ENCODE measurements at regions not wholly inside any gene's neighbourhood (a gene's known extent, or its start where the extent isn't known, plus 50 kb on each side); places are given as distances from the start of the nearest gene placed in this dataset.

DNA sequence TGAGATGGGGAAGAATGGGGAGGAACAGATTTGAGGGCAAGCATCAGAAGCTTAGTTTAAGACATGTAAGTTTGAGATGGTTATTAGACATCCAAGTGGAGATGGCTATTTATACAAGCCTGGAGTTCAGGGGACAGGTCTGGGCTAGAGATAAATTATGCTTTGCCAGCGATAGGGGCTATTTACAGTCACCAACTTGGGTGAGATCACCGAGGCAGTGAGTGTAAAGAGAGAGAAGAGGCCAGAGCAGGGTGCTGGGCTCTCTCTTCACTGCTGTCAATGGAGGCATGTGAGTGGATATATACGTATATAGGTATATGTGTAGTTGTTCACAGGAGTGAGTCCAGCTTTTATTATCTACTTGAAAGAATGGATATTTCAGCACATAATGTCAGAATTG lies 81.0 kb downstream of the QPCT start:
- H3K9me3 ChIP-seq (ENCODE audit: control insufficient read depth in 5 of 5, low read length in 5 of 5), result no peaks in the 10 kb centered on the region
- H3K36me3 ChIP-seq (ENCODE audit: control insufficient read depth in 5 of 5, insufficient read depth in 5 of 5, low read length in 5 of 5), result no peaks in the 10 kb centered on the region
- no peaks in the 10 kb centered on the region for H3K4me1 ChIP-seq (ENCODE audit: control insufficient read depth in 5 of 5, insufficient read depth in 5 of 5, low read length in 5 of 5)
- no peak overlapping the region for H3K4me3 ChIP-seq (ENCODE audit: low read depth in 1 of 5, low read length in 5 of 5)
- no peak overlapping the region for H3K27ac ChIP-seq (ENCODE audit: low read depth, low read length)
- H3K9ac ChIP-seq (ENCODE audit: low read length in 5 of 5), result no peak overlapping the region
- no peaks in the 10 kb centered on the region for H3K27me3 ChIP-seq (ENCODE audit: control insufficient read depth in 5 of 5, insufficient read depth in 4 of 5, low read length in 5 of 5)

DNA sequence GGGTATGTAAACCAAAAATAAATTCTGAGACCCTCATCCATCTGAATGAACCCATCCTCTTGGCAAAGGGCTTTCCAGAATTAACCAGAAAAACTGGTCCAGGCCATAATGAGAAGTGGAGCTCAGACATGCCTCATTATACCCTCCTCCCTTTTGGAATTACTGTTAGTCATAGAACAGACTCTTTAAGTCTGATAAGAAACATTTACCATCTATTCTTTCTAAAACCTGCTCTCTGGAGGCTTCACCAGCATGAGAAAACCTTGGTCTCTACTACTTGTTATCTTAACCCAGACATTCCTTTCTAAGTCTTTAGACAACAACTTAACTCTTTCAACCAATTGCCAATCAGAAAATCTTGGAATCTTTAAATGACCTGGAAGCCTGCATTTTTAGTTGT lies 82.8 kb downstream of the QPCT start:
- H3K27ac ChIP-seq (ENCODE audit: low read depth, low read length), result no peak overlapping the region
- H3K4me3 ChIP-seq (ENCODE audit: low read depth in 1 of 5, low read length in 5 of 5), result no peak overlapping the region
- H3K9ac ChIP-seq (ENCODE audit: low read length in 5 of 5), result no peak overlapping the region
- H3K36me3 ChIP-seq (ENCODE audit: control insufficient read depth in 5 of 5, insufficient read depth in 5 of 5, low read length in 5 of 5), result no peaks in the 10 kb centered on the region
- no peaks in the 10 kb centered on the region for H3K27me3 ChIP-seq (ENCODE audit: control insufficient read depth in 5 of 5, insufficient read depth in 4 of 5, low read length in 5 of 5)
- no peaks in the 10 kb centered on the region for H3K9me3 ChIP-seq (ENCODE audit: control insufficient read depth in 5 of 5, low read length in 5 of 5)
- no peaks in the 10 kb centered on the region for H3K4me1 ChIP-seq (ENCODE audit: control insufficient read depth in 5 of 5, insufficient read depth in 5 of 5, low read length in 5 of 5)

DNA sequence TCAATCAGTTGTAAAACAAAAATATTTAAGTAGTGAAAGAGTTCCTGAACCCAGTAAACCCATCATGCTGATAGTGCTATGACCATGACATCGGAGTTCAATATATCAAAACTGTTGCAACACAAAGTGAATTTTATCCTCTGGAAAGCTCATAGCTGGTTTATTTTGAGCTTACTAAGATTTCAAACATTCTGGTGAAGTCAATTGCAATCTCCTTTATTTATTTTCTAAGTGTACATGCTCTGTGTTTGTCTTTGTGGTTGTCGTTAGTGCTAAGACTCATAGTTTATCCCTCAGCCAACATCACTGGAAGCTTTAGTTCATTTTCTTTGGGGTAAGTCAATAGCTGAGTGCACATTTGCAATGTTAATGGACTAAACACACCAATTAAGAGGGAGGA lies 91.9 kb downstream of the QPCT start:
- no peaks in the 10 kb centered on the region for H3K36me3 ChIP-seq (ENCODE audit: control insufficient read depth in 5 of 5, insufficient read depth in 5 of 5, low read length in 5 of 5)

DNA sequence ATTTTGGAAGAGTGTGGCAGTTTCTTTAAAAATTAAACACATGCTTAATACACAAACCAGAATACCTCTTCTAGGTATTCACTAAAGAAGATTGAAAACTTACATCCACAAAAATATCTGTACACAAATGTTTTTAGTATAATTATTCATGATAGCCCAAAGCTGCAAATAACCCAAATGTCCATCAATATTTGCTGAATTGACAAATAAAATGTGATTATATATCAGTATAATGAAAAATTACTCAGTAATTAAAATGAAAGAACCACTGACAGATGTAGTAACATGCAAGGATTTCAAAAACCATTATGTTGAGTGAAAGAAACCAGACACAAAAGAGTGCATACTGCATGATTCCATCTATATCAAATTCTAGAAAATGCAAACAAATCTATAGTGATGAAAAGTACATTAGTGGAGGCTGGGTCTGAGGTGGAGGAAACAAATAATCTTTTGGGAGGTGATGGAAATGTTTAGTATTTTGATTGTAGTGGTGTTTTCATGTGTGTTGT lies 94.8 kb downstream of the QPCT start:
- Histone ChIP-seq H3K27ac (ENCODE audit: low read depth, low read length) (no peak overlapping the region), H3K4me3 (ENCODE audit: low read depth in 1 of 5, low read length in 5 of 5) (no peak overlapping the region), H3K9ac (ENCODE audit: low read length in 5 of 5) (no peak overlapping the region), H3K4me1 (ENCODE audit: control insufficient read depth in 5 of 5, insufficient read depth in 5 of 5, low read length in 5 of 5) (no peaks in the 10 kb centered on the region), H3K9me3 (ENCODE audit: control insufficient read depth in 5 of 5, low read length in 5 of 5) (peaks cover 0 to 3% (median 0%) of the 10 kb centered on the region in 5 donors), H3K27me3 (ENCODE audit: control insufficient read depth in 5 of 5, insufficient read depth in 4 of 5, low read length in 5 of 5) (no peaks in the 10 kb centered on the region), H3K36me3 (ENCODE audit: control insufficient read depth in 5 of 5, insufficient read depth in 5 of 5, low read length in 5 of 5) (no peaks in the 10 kb centered on the region)

More for the DNA sequence above, 91.9 kb downstream of the QPCT start:
- Histone ChIP-seq H3K4me1 (ENCODE audit: control insufficient read depth in 5 of 5, insufficient read depth in 5 of 5, low read length in 5 of 5) (no peaks in the 10 kb centered on the region), H3K9ac (ENCODE audit: low read length in 5 of 5) (no peak overlapping the region), H3K27me3 (ENCODE audit: control insufficient read depth in 5 of 5, insufficient read depth in 4 of 5, low read length in 5 of 5) (no peaks in the 10 kb centered on the region), H3K9me3 (ENCODE audit: control insufficient read depth in 5 of 5, low read length in 5 of 5) (peaks cover 0 to 3% (median 0%) of the 10 kb centered on the region in 5 donors), H3K4me3 (ENCODE audit: low read depth in 1 of 5, low read length in 5 of 5) (no peak overlapping the region), H3K27ac (ENCODE audit: low read depth, low read length) (no peak overlapping the region)

- Histone ChIP-seq H3K27me3 (ENCODE audit: control insufficient read depth in 5 of 5, insufficient read depth in 4 of 5, low read length in 5 of 5) (no peaks in the 10 kb centered on the region), H3K9ac (ENCODE audit: low read length in 5 of 5) (no peak overlapping the region), H3K36me3 (ENCODE audit: control insufficient read depth in 5 of 5, insufficient read depth in 5 of 5, low read length in 5 of 5) (no peaks in the 10 kb centered on the region), H3K9me3 (ENCODE audit: control insufficient read depth in 5 of 5, low read length in 5 of 5) (peaks cover 0 to 3% (median 0%) of the 10 kb centered on the region in 5 donors), H3K27ac (ENCODE audit: low read depth, low read length) (no peak overlapping the region), H3K4me3 (ENCODE audit: low read depth in 1 of 5, low read length in 5 of 5) (no peak overlapping the region), H3K4me1 (ENCODE audit: control insufficient read depth in 5 of 5, insufficient read depth in 5 of 5, low read length in 5 of 5) (no peaks in the 10 kb centered on the region)
These were observed 96.6 kb downstream of the QPCT start for GRCh38 chr2:37441055-37441454.

DNA sequence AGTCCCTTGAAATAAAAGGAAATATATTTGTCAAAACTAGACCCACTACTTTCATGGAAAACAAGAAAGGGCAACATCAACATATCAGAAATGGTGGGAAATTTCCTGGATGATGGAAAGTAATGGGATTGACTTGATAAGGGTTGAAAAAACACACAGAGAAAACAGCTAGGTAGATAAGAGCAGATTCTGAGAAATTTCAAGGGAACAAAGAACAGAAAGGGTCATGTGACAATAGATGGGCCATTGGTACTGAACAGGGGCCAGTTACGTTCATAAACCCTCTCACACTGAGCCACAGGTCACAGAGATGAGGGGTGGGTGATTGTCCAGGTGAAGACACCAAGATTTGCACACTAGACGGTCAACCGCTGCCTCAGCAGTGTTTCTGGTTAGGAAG lies 98.7 kb downstream of the QPCT start:
- H3K36me3 ChIP-seq (ENCODE audit: control insufficient read depth in 5 of 5, insufficient read depth in 5 of 5, low read length in 5 of 5), result no peaks in the 10 kb centered on the region
- no peak overlapping the region for H3K4me3 ChIP-seq (ENCODE audit: low read depth in 1 of 5, low read length in 5 of 5)
- H3K27ac ChIP-seq (ENCODE audit: low read depth, low read length), result no peak overlapping the region
- H3K9ac ChIP-seq (ENCODE audit: low read length in 5 of 5), result no peak overlapping the region
- no peaks in the 10 kb centered on the region for H3K27me3 ChIP-seq (ENCODE audit: control insufficient read depth in 5 of 5, insufficient read depth in 4 of 5, low read length in 5 of 5)
- no peaks in the 10 kb centered on the region for H3K4me1 ChIP-seq (ENCODE audit: control insufficient read depth in 5 of 5, insufficient read depth in 5 of 5, low read length in 5 of 5)
- H3K9me3 ChIP-seq (ENCODE audit: control insufficient read depth in 5 of 5, low read length in 5 of 5), result peaks cover 0 to 3% (median 0%) of the 10 kb centered on the region in 5 donors

DNA sequence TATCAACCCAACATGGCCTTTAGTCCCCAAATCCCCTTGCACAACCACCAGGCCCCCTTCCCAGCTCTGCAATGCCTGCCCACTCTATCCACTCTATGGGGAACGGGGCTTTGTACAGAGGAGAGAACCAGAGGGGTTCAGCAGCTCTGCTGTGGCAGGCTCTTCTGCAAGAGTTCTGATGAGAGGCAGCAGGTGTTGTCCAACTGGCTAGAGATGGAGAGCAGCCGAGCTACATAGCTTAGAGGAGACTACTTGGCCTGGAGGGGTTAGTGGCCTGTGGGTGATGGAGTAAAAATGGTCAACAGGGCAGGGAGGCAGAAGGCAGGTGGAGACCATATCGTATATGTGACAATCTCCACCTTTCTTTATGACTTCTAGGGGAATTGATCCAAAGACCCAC lies 103.0 kb downstream of the QPCT start:
- H3K4me1 ChIP-seq (ENCODE audit: control insufficient read depth in 5 of 5, insufficient read depth in 5 of 5, low read length in 5 of 5), result no peaks in the 10 kb centered on the region
- H3K4me3 ChIP-seq (ENCODE audit: low read depth in 1 of 5, low read length in 5 of 5), result no peak overlapping the region
- no peak overlapping the region for H3K9ac ChIP-seq (ENCODE audit: low read length in 5 of 5)
- H3K36me3 ChIP-seq (ENCODE audit: control insufficient read depth in 5 of 5, insufficient read depth in 5 of 5, low read length in 5 of 5), result no peaks in the 10 kb centered on the region
- H3K27ac ChIP-seq (ENCODE audit: low read depth, low read length), result no peak overlapping the region
- H3K27me3 ChIP-seq (ENCODE audit: control insufficient read depth in 5 of 5, insufficient read depth in 4 of 5, low read length in 5 of 5), result no peaks in the 10 kb centered on the region
- H3K9me3 ChIP-seq (ENCODE audit: control insufficient read depth in 5 of 5, low read length in 5 of 5), result no peaks in the 10 kb centered on the region

GRCh38 chr2:37448342-37449120 lies 104.1 kb downstream of the QPCT start:
- no peaks in the 10 kb centered on the region for H3K4me1 ChIP-seq (ENCODE audit: control insufficient read depth in 5 of 5, insufficient read depth in 5 of 5, low read length in 5 of 5)
- H3K36me3 ChIP-seq (ENCODE audit: control insufficient read depth in 5 of 5, insufficient read depth in 5 of 5, low read length in 5 of 5), result no peaks in the 10 kb centered on the region
- H3K27me3 ChIP-seq (ENCODE audit: control insufficient read depth in 5 of 5, insufficient read depth in 4 of 5, low read length in 5 of 5), result no peaks in the 10 kb centered on the region
- H3K4me3 ChIP-seq (ENCODE audit: low read depth in 1 of 5, low read length in 5 of 5), result no peak overlapping the region
- H3K9me3 ChIP-seq (ENCODE audit: control insufficient read depth in 5 of 5, low read length in 5 of 5), result no peaks in the 10 kb centered on the region
- no peak overlapping the region for H3K9ac ChIP-seq (ENCODE audit: low read length in 5 of 5)
- H3K27ac ChIP-seq (ENCODE audit: low read depth, low read length), result no peak overlapping the region

- Histone ChIP-seq H3K9me3 (ENCODE audit: control insufficient read depth in 5 of 5, low read length in 5 of 5) (no peaks in the 10 kb centered on the region), H3K27ac (ENCODE audit: low read depth, low read length) (no peak overlapping the region), H3K9ac (ENCODE audit: low read length in 5 of 5) (no peak overlapping the region), H3K36me3 (ENCODE audit: control insufficient read depth in 5 of 5, insufficient read depth in 5 of 5, low read length in 5 of 5) (no peaks in the 10 kb centered on the region), H3K4me3 (ENCODE audit: low read depth in 1 of 5, low read length in 5 of 5) (no peak overlapping the region), H3K27me3 (ENCODE audit: control insufficient read depth in 5 of 5, insufficient read depth in 4 of 5, low read length in 5 of 5) (no peaks in the 10 kb centered on the region), H3K4me1 (ENCODE audit: control insufficient read depth in 5 of 5, insufficient read depth in 5 of 5, low read length in 5 of 5) (peaks cover 0 to 2% (median under 1%) of the 10 kb centered on the region in 5 donors)
These were observed 105.4 kb downstream of the QPCT start for GRCh38 chr2:37449761-37450296.

GRCh38 chr2:37453027-37453426 lies 108.6 kb downstream of the QPCT start:
- no peaks in the 10 kb centered on the region for H3K9me3 ChIP-seq (ENCODE audit: control insufficient read depth in 5 of 5, low read length in 5 of 5)

More at GRCh38 chr2:37453027-37453426, 108.6 kb downstream of the QPCT start:
- no peak overlapping the region for H3K9ac ChIP-seq (ENCODE audit: low read length in 5 of 5)
- no peak overlapping the region for H3K27ac ChIP-seq (ENCODE audit: low read depth, low read length)
- no peak overlapping the region for H3K4me3 ChIP-seq (ENCODE audit: low read depth in 1 of 5, low read length in 5 of 5)
- H3K36me3 ChIP-seq (ENCODE audit: control insufficient read depth in 5 of 5, insufficient read depth in 5 of 5, low read length in 5 of 5), result no peaks in the 10 kb centered on the region
- H3K4me1 ChIP-seq (ENCODE audit: control insufficient read depth in 5 of 5, insufficient read depth in 5 of 5, low read length in 5 of 5), result peaks cover 0 to 15% (median 12%) of the 10 kb centered on the region in 5 donors
- no peaks in the 10 kb centered on the region for H3K27me3 ChIP-seq (ENCODE audit: control insufficient read depth in 5 of 5, insufficient read depth in 4 of 5, low read length in 5 of 5)
